A673 (cell line): ENCODE measurements at regions not wholly inside any gene's neighbourhood (a gene's known extent, or its start where the extent isn't known, plus 50 kb on each side); places are given as distances from the start of the nearest gene placed in this dataset.

ENCODE experiments used
- BruUV-seq: library from RNA; stranded (reverse); fragments of 400-500 nt; replicated peaks from 2 replicates; lab custom pipeline; 2021; lab: Mats Ljungman, UMichigan
- CTCF ChIA-PET: fragments of 300-600 bp; sonication (Branson Sonifier 250); formaldehyde crosslinking; loops from one replicate; lab custom pipeline; 2022; ENCODE audit warnings: antibody characterized with exemption; lab: Charles Lee
- POLR2A ChIA-PET: fragments of 300-600 bp; sonication (Branson Sonifier 250); formaldehyde crosslinking; loops from one replicate; lab custom pipeline; 2022; ENCODE audit warnings: antibody characterized with exemption; ENCODE audit not compliant: low non-redundant PET; lab: Charles Lee
- DNase-seq: peaks from one replicate; pipeline ENCODE4 v3.0.0-alpha.2; 2015; ENCODE audit warnings: low spot score
- H3K27ac ChIP-seq: fragments of 200-600 bp; sonication (generic); 2 replicates; pipeline ENCODE4 v1.5.1; 2016; ENCODE audit warnings: mixed run types, low read depth, mild to moderate bottlenecking, mixed read lengths, antibody characterized with exemption, low read length; ENCODE audit not compliant: poor library complexity, severe bottlenecking
- H3K27me3 ChIP-seq: fragments of 200-600 bp; sonication (generic); replicated peaks from 2 replicates; pipeline ENCODE4 v1.6.1; 2017; ENCODE audit warnings: mixed run types, low read depth, mild to moderate bottlenecking, mixed read lengths, antibody characterized with exemption, low read length; ENCODE audit not compliant: insufficient read depth, poor library complexity
- H3K36me3 ChIP-seq: fragments of 200-600 bp; sonication (generic); 2 replicates; pipeline ENCODE4 v1.6.1; 2016; ENCODE audit warnings: mixed run types, mild to moderate bottlenecking, mixed read lengths, antibody characterized with exemption, low read length; ENCODE audit not compliant: insufficient read depth, poor library complexity, severe bottlenecking
- H3K4me1 ChIP-seq: fragments of 200-600 bp; sonication (generic); 2 replicates; pipeline ENCODE4 v1.6.1; 2017; ENCODE audit warnings: mixed run types, mild to moderate bottlenecking, mixed read lengths, antibody characterized with exemption, low read length; ENCODE audit not compliant: insufficient read depth, poor library complexity, severe bottlenecking
- H3K4me3 ChIP-seq: fragments of 200-600 bp; sonication (generic); 2 replicates; pipeline ENCODE4 v1.5.1; 2016; ENCODE audit warnings: low read depth, mixed run types, mild to moderate bottlenecking, mixed read lengths, low read length; ENCODE audit not compliant: poor library complexity, severe bottlenecking
- H3K9me3 ChIP-seq: fragments of 200-600 bp; sonication (generic); 2 replicates; pipeline ENCODE4 v1.6.1; 2016; ENCODE audit warnings: mixed run types, low read depth, mild to moderate bottlenecking, mixed read lengths, antibody characterized with exemption, low read length; ENCODE audit not compliant: poor library complexity, severe bottlenecking
- CTCF ChIP-seq: fragments of 300-800, 200-600 bp; sonication (generic); conservative IDR thresholded peaks from 2 replicates; pipeline ENCODE4 v1.5.1; 2017; ENCODE audit warnings: low read depth, mild to moderate bottlenecking, antibody characterized with exemption, low read length, moderate library complexity, mixed read lengths
- EZH2 ChIP-seq: fragments of 200-600 bp; sonication (generic); IDR thresholded peaks from 2 replicates; pipeline ENCODE4 v1.6.1; 2017; ENCODE audit warnings: borderline replicate concordance, low read depth, mild to moderate bottlenecking, mixed read lengths, antibody characterized with exemption, low read length; ENCODE audit not compliant: poor library complexity, severe bottlenecking
- intact Hi-C: fragments of 100-400 bp; cut with micrococcal nuclease; formaldehyde crosslinking; loops from one replicate; pipeline ENCODE4 v1.10.0; 2022; ENCODE audit not compliant: unreplicated experiment

GRCh38 chr2:13791019-13791547 is 841.4 kb upstream of the LRATD1 start:
- H3K9me3 ChIP-seq, result no peaks in the 10 kb centered on the region
- H3K27me3 ChIP-seq, result no peaks in the 10 kb centered on the region
- CTCF ChIA-PET, result no interaction called here
- no TSS peak for BruUV-seq
- no peak overlapping the region for H3K27ac ChIP-seq
- DNase-seq, result no peak
- TF ChIP-seq EZH2 (no peak), CTCF (no peak)
- no peaks in the 10 kb centered on the region for H3K4me1 ChIP-seq
- no peaks in the 10 kb centered on the region for H3K36me3 ChIP-seq
- POLR2A ChIA-PET, result no interaction called here
- intact Hi-C loops, result no loop called here
- no peak overlapping the region for H3K4me3 ChIP-seq

GRCh38 chr2:13806539-13806938 is 826.0 kb upstream of the LRATD1 start:
- DNase-seq, result no peak
- BruUV-seq, result no TSS peak
- ChIA-PET POLR2A (no interaction called here), CTCF (no interaction called here)
- no peak overlapping the region for H3K4me3 ChIP-seq
- H3K27me3 ChIP-seq, result no peaks in the 10 kb centered on the region
- H3K27ac ChIP-seq, result no peak overlapping the region
- intact Hi-C loops, result no loop called here
- H3K9me3 ChIP-seq, result no peaks in the 10 kb centered on the region
- H3K36me3 ChIP-seq, result no peaks in the 10 kb centered on the region
- no peak for TF ChIP-seq CTCF
- no peak for TF ChIP-seq EZH2
- no peaks in the 10 kb centered on the region for H3K4me1 ChIP-seq

GRCh38 chr2:13813236-13813635 is 819.3 kb upstream of the LRATD1 start:
- Histone ChIP-seq H3K27me3 (no peaks in the 10 kb centered on the region), H3K9me3 (no peaks in the 10 kb centered on the region), H3K4me1 (no peaks in the 10 kb centered on the region), H3K36me3 (no peaks in the 10 kb centered on the region), H3K4me3 (no peak overlapping the region), H3K27ac (no peak overlapping the region)
- intact Hi-C loops, result no loop called here
- CTCF ChIA-PET, result no interaction called here
- TF ChIP-seq EZH2 (no peak), CTCF (no peak)
- BruUV-seq, result no TSS peak
- POLR2A ChIA-PET, result no interaction called here
- DNase-seq, result peak; percentile 3
